Nephron (organoid): ENCODE measurements at regions not wholly inside any gene's neighbourhood (a gene's known extent, or its start where the extent isn't known, plus 50 kb on each side); places are given as distances from the start of the nearest gene placed in this dataset.

ENCODE experiments used
- H3K27ac Mint-ChIP-seq, 3 experiments: 2 replicates each; pipeline ENCODE4 v1.8.0; 2020; ENCODE audit warnings: mixed read lengths in 3 of 3, mild to moderate bottlenecking in 2 of 3, moderate library complexity in 1 of 3
- H3K27me3 Mint-ChIP-seq: 2 replicates; pipeline ENCODE4 v1.8.0; 2021; ENCODE audit warnings: low read depth, mild to moderate bottlenecking, moderate library complexity, mixed read lengths
- H3K36me3 Mint-ChIP-seq: 2 replicates; pipeline ENCODE4 v1.8.0; 2020; ENCODE audit warnings: low read depth, mixed read lengths
- H3K4me1 Mint-ChIP-seq: 2 replicates; pipeline ENCODE4 v1.8.0; 2020; ENCODE audit warnings: mixed read lengths
- H3K4me3 Mint-ChIP-seq, 3 experiments: 2 replicates each; pipeline ENCODE4 v1.8.0; 2020; ENCODE audit warnings: mild to moderate bottlenecking in 3 of 3, mixed read lengths in 3 of 3, moderate library complexity in 2 of 3
- H3K9me3 Mint-ChIP-seq: 2 replicates; pipeline ENCODE4 v1.8.0; 2020; ENCODE audit warnings: mixed read lengths
- TF ChIP-seq, protein P1 (sequence below), 3 experiments: fragments of 200-600 bp; sonication (generic); IDR thresholded peaks; one replicate each; pipeline ENCODE4 v1.5.0; 2021; ENCODE audit warnings: antibody characterized with exemption in 3 of 3; ENCODE audit not compliant: unreplicated experiment in 3 of 3

DNA sequence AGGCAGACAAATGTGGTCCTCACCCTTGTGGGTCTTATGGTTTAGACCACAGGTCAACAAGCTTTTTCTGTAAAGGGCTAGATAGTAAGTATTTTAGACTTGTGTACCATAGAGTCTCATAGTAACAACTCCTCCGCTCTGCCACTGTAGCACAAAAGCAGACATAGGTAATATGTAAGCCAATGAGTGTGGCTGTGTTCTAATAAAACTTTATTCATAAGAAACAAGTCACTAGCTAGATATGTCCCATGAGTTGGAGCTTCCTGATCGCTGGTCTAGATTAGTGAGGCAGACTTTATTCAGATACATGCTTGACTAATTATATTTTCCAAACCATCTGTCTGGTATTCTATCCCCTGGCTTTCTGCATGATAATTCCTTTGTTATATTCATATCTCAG, 196.4 kb upstream of the TSHZ2 start:
- no peaks in the 10 kb centered on the region for H3K4me1 Mint-ChIP-seq
- no peaks in the 10 kb centered on the region for H3K36me3 Mint-ChIP-seq
- H3K27me3 Mint-ChIP-seq, result no peaks in the 10 kb centered on the region
- no peaks in the 10 kb centered on the region for H3K9me3 Mint-ChIP-seq
- no peak overlapping the region for H3K4me3 Mint-ChIP-seq
- H3K27ac Mint-ChIP-seq, result no peak overlapping the region
- TF ChIP-seq, protein P1, sequence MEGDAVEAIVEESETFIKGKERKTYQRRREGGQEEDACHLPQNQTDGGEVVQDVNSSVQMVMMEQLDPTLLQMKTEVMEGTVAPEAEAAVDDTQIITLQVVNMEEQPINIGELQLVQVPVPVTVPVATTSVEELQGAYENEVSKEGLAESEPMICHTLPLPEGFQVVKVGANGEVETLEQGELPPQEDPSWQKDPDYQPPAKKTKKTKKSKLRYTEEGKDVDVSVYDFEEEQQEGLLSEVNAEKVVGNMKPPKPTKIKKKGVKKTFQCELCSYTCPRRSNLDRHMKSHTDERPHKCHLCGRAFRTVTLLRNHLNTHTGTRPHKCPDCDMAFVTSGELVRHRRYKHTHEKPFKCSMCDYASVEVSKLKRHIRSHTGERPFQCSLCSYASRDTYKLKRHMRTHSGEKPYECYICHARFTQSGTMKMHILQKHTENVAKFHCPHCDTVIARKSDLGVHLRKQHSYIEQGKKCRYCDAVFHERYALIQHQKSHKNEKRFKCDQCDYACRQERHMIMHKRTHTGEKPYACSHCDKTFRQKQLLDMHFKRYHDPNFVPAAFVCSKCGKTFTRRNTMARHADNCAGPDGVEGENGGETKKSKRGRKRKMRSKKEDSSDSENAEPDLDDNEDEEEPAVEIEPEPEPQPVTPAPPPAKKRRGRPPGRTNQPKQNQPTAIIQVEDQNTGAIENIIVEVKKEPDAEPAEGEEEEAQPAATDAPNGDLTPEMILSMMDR (IDR thresholded peaks at IDR 0.05; ENCODE audit: unreplicated experiment in 3 of 3), result no peak

DNA sequence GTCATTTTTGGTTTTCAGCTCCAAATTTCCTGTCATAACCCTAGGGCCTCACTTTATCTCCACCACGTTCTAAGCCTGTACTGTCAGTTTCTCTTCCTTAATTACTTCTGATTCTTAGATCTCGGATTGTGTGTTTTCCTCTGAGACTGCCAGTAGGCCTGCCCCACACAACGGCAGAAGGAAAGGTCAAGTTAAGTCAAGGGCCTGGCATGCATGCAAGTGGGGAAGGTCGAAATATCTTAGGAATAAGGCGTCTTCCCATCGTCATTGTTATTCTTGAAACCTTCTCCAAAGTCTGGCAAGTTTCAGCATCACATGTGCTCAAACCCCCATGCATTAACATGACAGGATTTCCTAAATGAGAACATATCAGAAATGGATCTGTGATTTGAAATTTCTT, 203.5 kb upstream of the TSHZ2 start:
- Mint-ChIP-seq H3K27ac (peak overlapping the region in 1 of 3 experiments; percentile 10), H3K9me3 (no peaks in the 10 kb centered on the region), H3K27me3 (peaks cover 3% of the 10 kb centered on the region), H3K4me1 (peaks cover 18% of the 10 kb centered on the region), H3K36me3 (no peaks in the 10 kb centered on the region), H3K4me3 (no peak overlapping the region)
- TF ChIP-seq, protein P1 (IDR thresholded peaks at IDR 0.05; ENCODE audit: unreplicated experiment in 3 of 3), result no peak

DNA sequence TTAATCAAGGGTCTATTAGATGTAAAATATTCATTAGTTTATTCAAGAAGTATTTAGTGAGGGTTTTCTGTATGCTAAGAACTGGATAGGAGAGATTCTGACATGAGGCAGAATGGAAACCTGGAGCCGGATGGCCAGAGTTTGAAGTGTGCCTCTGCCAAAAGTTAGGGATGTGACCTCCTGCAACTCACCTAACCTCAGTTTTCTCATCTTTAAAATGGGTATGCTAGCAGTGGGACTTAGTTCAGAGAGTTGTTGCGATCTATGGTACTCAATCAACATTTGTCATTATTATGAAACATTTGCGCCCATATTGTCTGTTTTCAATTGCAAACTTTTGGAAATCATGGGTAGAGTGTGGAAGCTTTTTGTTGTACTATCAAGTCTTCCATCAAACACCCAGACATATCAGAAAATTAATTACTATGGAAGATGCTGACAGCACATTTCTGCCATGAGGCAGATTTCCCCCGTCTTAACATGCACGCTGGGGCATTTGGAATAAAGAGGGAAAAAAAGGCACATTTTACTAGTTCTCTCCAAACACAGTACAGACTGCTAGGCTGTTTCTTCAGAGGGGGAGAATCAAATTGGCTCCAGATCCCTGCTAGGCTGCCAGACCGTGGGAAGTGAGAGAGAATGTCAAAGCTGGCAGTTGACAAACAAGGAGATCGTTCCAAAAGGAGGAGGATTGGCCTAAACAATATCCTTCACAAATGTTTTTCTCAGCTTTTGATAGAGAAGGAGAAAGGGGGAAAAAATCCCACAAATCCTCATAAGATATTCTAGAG, 205.3 kb upstream of the TSHZ2 start:
- TF ChIP-seq, protein P1 (IDR thresholded peaks at IDR 0.05; ENCODE audit: unreplicated experiment in 3 of 3), result no peak
- H3K27ac Mint-ChIP-seq, result no peak overlapping the region
- no peak overlapping the region for H3K4me3 Mint-ChIP-seq
- H3K9me3 Mint-ChIP-seq, result no peaks in the 10 kb centered on the region
- H3K27me3 Mint-ChIP-seq, result peaks cover 3% of the 10 kb centered on the region
- H3K36me3 Mint-ChIP-seq, result no peaks in the 10 kb centered on the region
- peaks cover 18% of the 10 kb centered on the region for H3K4me1 Mint-ChIP-seq

DNA sequence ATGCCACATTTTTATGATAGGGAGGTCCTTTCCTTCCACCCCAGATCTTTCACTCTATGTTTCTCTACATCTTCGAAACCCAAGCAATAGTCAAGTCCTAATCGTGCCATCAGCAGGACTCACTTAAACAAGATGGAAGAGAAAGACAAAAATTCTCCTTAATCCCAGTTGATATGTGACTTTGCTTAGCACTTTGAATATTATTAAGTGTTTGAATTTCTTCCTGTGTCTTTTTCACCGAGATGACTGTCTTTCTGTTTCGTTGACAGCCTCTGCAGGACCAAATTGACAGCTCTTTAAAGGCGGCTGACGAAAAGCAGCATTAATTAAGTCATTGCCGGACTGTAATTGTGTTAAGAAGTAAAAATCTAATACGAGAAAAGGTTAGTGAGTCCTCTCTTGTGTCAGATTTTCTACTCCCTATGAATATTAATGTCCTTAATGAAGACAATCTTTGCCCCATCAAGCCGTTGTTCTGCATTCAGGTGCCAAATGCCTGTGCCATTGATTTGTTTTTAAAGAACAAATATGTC, 208.8 kb upstream of the TSHZ2 start:
- Mint-ChIP-seq H3K4me3 (no peak overlapping the region), H3K27me3 (peaks cover 8% of the 10 kb centered on the region), H3K27ac (no peak overlapping the region), H3K9me3 (no peaks in the 10 kb centered on the region), H3K36me3 (no peaks in the 10 kb centered on the region), H3K4me1 (peaks cover 10% of the 10 kb centered on the region)
- TF ChIP-seq, protein P1 (IDR thresholded peaks at IDR 0.05; ENCODE audit: unreplicated experiment in 3 of 3), result no peak

DNA sequence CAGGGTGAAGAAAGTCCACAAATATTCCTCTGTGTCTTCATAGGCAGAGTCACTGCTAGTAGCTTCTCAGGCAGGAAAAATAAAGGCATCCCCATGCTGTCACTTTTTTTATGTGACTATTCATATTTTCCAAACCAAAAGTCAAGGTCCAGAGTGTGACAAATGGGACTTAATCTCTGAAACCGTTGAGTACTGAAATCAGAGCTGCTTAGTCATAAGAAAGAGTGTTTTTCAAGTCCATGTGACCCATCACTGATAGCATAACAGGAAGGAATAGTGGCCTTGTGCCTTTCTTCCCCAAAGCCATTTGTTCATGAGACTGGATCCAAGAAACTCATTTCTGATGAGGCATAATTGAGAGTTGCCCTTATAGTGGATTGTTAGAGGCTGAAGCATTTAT, 210.3 kb upstream of the TSHZ2 start:
- TF ChIP-seq, protein P1 (IDR thresholded peaks at IDR 0.05; ENCODE audit: unreplicated experiment in 3 of 3), result no peak
- H3K4me1 Mint-ChIP-seq, result peaks cover 2% of the 10 kb centered on the region
- no peaks in the 10 kb centered on the region for H3K36me3 Mint-ChIP-seq
- peaks cover 8% of the 10 kb centered on the region for H3K27me3 Mint-ChIP-seq
- H3K27ac Mint-ChIP-seq, result no peak overlapping the region
- H3K4me3 Mint-ChIP-seq, result no peak overlapping the region
- H3K9me3 Mint-ChIP-seq, result no peaks in the 10 kb centered on the region

DNA sequence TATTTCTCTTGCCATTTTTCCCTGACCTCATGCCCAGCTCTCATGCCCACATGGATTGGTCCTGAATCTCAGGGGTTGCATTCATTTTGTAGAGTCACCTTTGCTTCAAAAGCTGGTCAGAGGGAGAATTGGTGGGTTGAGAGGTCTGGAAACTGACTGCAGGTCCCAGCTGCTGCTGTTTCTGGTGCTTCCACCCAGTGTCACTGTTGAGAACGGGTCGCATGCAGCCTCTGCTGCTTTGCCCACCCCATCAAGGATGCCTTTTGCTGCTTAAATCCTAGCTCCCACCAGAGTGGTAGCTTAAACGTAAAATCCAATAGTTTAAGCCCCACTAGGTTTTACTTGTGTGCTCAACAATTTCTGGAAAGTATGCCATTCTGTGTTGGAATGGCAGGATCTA, 211.4 kb upstream of the TSHZ2 start:
- no peaks in the 10 kb centered on the region for H3K4me1 Mint-ChIP-seq
- H3K36me3 Mint-ChIP-seq, result no peaks in the 10 kb centered on the region
- no peak overlapping the region for H3K4me3 Mint-ChIP-seq
- H3K27ac Mint-ChIP-seq, result no peak overlapping the region
- peaks cover 5% of the 10 kb centered on the region for H3K27me3 Mint-ChIP-seq
- TF ChIP-seq, protein P1 (IDR thresholded peaks at IDR 0.05; ENCODE audit: unreplicated experiment in 3 of 3), result no peak
- H3K9me3 Mint-ChIP-seq, result no peaks in the 10 kb centered on the region
